ENCODE measurements at regions not wholly inside any gene's neighbourhood (a gene's known extent, or its start where the extent isn't known, plus 50 kb on each side); places are given as distances from the start of the nearest gene placed in this dataset.

- DNase-seq = no peak
These were observed 326.9 kb downstream of the CD83 start for GRCh38 chr6:14444295-14444972.

GRCh38 chr6:14447240-14447639 is 329.7 kb downstream of the CD83 start:
- no peak for DNase-seq

GRCh38 chr6:14448246-14448645 is 330.7 kb downstream of the CD83 start:
- DNase-seq = no peak

- DNase-seq = no peak
These were observed 332.5 kb downstream of the CD83 start for GRCh38 chr6:14450133-14450504.

GRCh38 chr6:14450578-14450977 is 333.0 kb downstream of the CD83 start:
- DNase-seq = no peak

- DNase-seq = no peak
These were observed 334.2 kb downstream of the CD83 start for GRCh38 chr6:14451594-14452374.

- DNase-seq = peak; percentile 74
These were observed 335.3 kb downstream of the CD83 start for GRCh38 chr6:14452567-14453527.

GRCh38 chr6:14453712-14454472 is 336.3 kb downstream of the CD83 start:
- peak; percentile 42 for DNase-seq

- DNase-seq = peak; percentile 63
These were observed 336.9 kb downstream of the CD83 start for GRCh38 chr6:14454473-14454775.

- DNase-seq = no peak
These were observed 337.9 kb downstream of the CD83 start for GRCh38 chr6:14455427-14455826.

- DNase-seq = no peak
These were observed 338.5 kb downstream of the CD83 start for GRCh38 chr6:14455876-14456648.

GRCh38 chr6:14456941-14457340 is 339.4 kb downstream of the CD83 start:
- DNase-seq = no peak

- DNase-seq = no peak
These were observed 341.2 kb downstream of the CD83 start for GRCh38 chr6:14458669-14459266.

- DNase-seq = no peak
These were observed 341.7 kb downstream of the CD83 start for GRCh38 chr6:14459315-14459714.

GRCh38 chr6:14460556-14460955 is 343.0 kb downstream of the CD83 start:
- no peak for DNase-seq

- no peak for DNase-seq
These were observed 344.6 kb downstream of the CD83 start for GRCh38 chr6:14462135-14462534.

GRCh38 chr6:14462566-14462965 is 345.0 kb downstream of the CD83 start:
- DNase-seq = no peak

GRCh38 chr6:14463110-14463509 is 345.5 kb downstream of the CD83 start:
- no peak for DNase-seq

GRCh38 chr6:14464055-14464454 is 346.5 kb downstream of the CD83 start:
- DNase-seq = no peak

GRCh38 chr6:14464716-14465115 is 347.1 kb downstream of the CD83 start:
- no peak for DNase-seq

GRCh38 chr6:14466278-14466677 is 348.7 kb downstream of the CD83 start:
- DNase-seq = no peak

GRCh38 chr6:14467591-14467990 is 350.0 kb downstream of the CD83 start:
- no peak for DNase-seq
